HG03565 (cell line): ENCODE measurements at regions not wholly inside any gene's neighbourhood (a gene's known extent, or its start where the extent isn't known, plus 50 kb on each side); places are given as distances from the start of the nearest gene placed in this dataset.
"Not testable (repeated sequence)": the region's sequence is repeated elsewhere in the genome, so short reads cannot be mapped to it uniquely, and the experiment has no call there.

Experiments used
- ATAC-seq: cut with Tn5 transposase; IDR thresholded peaks from one replicate; pipeline ENCODE4 v1.9.1; 2021; ENCODE audit warnings: mild to moderate bottlenecking, moderate library complexity; ENCODE audit not compliant: unreplicated experiment

- ATAC-seq = no peak
Measured at GRCh38 chr22:25281675-25282345, 62.4 kb downstream of the CRYBB2 start.

- no peak for ATAC-seq
Measured at GRCh38 chr22:25282346-25282670, 62.9 kb downstream of the CRYBB2 start.

GRCh38 chr22:25282671-25283561 is 63.5 kb downstream of the CRYBB2 start:
- ATAC-seq = no peak

GRCh38 chr22:25288481-25288880 is 69.0 kb downstream of the CRYBB2 start:
- ATAC-seq = not testable (repeated sequence)

GRCh38 chr22:25301912-25302311 is 82.5 kb downstream of the CRYBB2 start:
- ATAC-seq = not testable (repeated sequence)

- ATAC-seq = not testable (repeated sequence)
Measured at GRCh38 chr22:25309586-25309985, 90.1 kb downstream of the CRYBB2 start.

- ATAC-seq = not testable (repeated sequence)
Measured at GRCh38 chr22:25311924-25312323, 92.5 kb downstream of the CRYBB2 start.

- no peak for ATAC-seq
Measured at GRCh38 chr22:25318081-25318823, 98.8 kb downstream of the CRYBB2 start.

- ATAC-seq = no peak
Measured at GRCh38 chr22:25327018-25327755, 107.7 kb downstream of the CRYBB2 start.

GRCh38 chr22:25331050-25331449 is 111.6 kb downstream of the CRYBB2 start:
- no peak for ATAC-seq

- ATAC-seq = not testable (repeated sequence)
Measured at GRCh38 chr22:25331911-25332310, 112.5 kb downstream of the CRYBB2 start.

- ATAC-seq = no peak
Measured at GRCh38 chr22:25332386-25332785, 112.9 kb downstream of the CRYBB2 start.

- no peak for ATAC-seq
Measured at GRCh38 chr22:25334162-25334490, 114.7 kb downstream of the CRYBB2 start.

- ATAC-seq = not testable (repeated sequence)
Measured at GRCh38 chr22:25334631-25335030, 115.2 kb downstream of the CRYBB2 start.

- ATAC-seq = not testable (repeated sequence)
Measured at GRCh38 chr22:25335276-25335675, 115.8 kb downstream of the CRYBB2 start.

- ATAC-seq = not testable (repeated sequence)
Measured at GRCh38 chr22:25340536-25340935, 121.1 kb downstream of the CRYBB2 start.

GRCh38 chr22:25344366-25344765 is 124.9 kb downstream of the CRYBB2 start:
- ATAC-seq = not testable (repeated sequence)

GRCh38 chr22:25346859-25347751 is 127.7 kb downstream of the CRYBB2 start:
- no peak for ATAC-seq

GRCh38 chr22:25347752-25348102 is 128.3 kb downstream of the CRYBB2 start:
- no peak for ATAC-seq

- ATAC-seq = no peak
Measured at GRCh38 chr22:25348391-25348790, 129.0 kb downstream of the CRYBB2 start.
